ENCODE measurements at regions not wholly inside any gene's neighbourhood (a gene's known extent, or its start where the extent isn't known, plus 50 kb on each side); places are given as distances from the start of the nearest gene placed in this dataset.

DNA sequence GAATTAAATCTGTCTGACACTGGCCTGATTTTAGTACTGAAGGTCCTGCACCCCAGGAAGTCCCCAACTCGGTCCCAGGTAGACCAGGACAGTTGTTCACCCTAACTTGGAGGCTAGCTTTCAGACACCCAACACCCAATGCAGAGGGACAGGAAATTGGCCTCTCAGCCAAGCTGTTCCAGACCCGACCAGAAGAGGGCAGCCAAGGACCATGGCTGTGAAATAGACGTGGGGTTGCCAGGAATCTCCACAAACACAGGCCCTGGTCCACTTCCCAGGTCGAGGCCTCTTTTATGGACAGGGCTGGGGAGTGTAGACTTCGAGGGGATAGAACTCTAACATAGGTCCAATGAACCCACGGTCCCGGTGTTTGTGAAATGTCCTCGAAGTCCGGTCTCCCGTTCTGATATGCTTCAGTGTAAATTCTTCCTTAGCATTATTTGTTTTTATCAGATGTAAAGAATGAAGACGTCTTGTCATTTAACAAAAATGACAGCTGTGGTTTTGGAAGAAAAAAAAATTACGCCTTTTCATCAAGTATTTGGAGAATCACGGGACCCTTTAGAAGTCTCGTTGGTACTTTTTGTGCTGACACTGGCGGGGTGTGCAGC is 260.3 kb upstream of the ADAMTS16 start:
- ChIA-PET POLR2A (no interaction called here), CTCF (interaction anchor here (0.6 to 2.5 kb wide), 8 partner anchors 62 to 542 kb away, joined by 3 to 17 read pairs (median 4); partner anchors contain the start of gene ICE1)
- no peaks in the 10 kb centered on the region for H3K27me3 ChIP-seq (replicated peaks; ENCODE audit: control insufficient read depth, insufficient read depth, low read length)
- H3K36me3 ChIP-seq (ENCODE audit: control insufficient read depth, insufficient read depth, low read length): no peaks in the 10 kb centered on the region; the same call in 1 of the 2 replicates
- no peak overlapping the region for H3K4me3 ChIP-seq (ENCODE audit: low read depth, low read length)
- H3K9me3 ChIP-seq: no peaks in the 10 kb centered on the region
- Mint-ChIP-seq H3K36me3 (ENCODE audit: insufficient read depth, unreplicated experiment) (no peaks in the 10 kb centered on the region), H3K27ac (ENCODE audit: unreplicated experiment) (peak overlapping the region; percentile 38), H3K4me3 (ENCODE audit: unreplicated experiment) (no peak overlapping the region), H3K9me3 (ENCODE audit: unreplicated experiment) (no peaks in the 10 kb centered on the region), H3K27me3 (ENCODE audit: insufficient read depth, unreplicated experiment) (no peaks in the 10 kb centered on the region), H3K4me1 (ENCODE audit: low read depth, unreplicated experiment) (no peaks in the 10 kb centered on the region)
- intact Hi-C loops (cut with micrococcal nuclease; ENCODE audit: unreplicated experiment): loop anchor here (1.0 kb wide), 4 partner anchors 184 to 540 kb away; no protein-coding TSS in a partner anchor
- peak; percentile 77 to 87 for DNase-seq
- no TSS peak for BruUV-seq (replicated peaks)
- TF ChIP-seq, protein P1, sequence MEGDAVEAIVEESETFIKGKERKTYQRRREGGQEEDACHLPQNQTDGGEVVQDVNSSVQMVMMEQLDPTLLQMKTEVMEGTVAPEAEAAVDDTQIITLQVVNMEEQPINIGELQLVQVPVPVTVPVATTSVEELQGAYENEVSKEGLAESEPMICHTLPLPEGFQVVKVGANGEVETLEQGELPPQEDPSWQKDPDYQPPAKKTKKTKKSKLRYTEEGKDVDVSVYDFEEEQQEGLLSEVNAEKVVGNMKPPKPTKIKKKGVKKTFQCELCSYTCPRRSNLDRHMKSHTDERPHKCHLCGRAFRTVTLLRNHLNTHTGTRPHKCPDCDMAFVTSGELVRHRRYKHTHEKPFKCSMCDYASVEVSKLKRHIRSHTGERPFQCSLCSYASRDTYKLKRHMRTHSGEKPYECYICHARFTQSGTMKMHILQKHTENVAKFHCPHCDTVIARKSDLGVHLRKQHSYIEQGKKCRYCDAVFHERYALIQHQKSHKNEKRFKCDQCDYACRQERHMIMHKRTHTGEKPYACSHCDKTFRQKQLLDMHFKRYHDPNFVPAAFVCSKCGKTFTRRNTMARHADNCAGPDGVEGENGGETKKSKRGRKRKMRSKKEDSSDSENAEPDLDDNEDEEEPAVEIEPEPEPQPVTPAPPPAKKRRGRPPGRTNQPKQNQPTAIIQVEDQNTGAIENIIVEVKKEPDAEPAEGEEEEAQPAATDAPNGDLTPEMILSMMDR (IDR thresholded peaks at IDR 0.05; ENCODE audit: insufficient read depth in 1 of 2, low read depth in 1 of 2, low read length in 1 of 2, severe bottlenecking in 1 of 2, unreplicated experiment in 1 of 2): peak; percentile 94 to 96
- no peaks in the 10 kb centered on the region for H3K4me1 ChIP-seq

DNA sequence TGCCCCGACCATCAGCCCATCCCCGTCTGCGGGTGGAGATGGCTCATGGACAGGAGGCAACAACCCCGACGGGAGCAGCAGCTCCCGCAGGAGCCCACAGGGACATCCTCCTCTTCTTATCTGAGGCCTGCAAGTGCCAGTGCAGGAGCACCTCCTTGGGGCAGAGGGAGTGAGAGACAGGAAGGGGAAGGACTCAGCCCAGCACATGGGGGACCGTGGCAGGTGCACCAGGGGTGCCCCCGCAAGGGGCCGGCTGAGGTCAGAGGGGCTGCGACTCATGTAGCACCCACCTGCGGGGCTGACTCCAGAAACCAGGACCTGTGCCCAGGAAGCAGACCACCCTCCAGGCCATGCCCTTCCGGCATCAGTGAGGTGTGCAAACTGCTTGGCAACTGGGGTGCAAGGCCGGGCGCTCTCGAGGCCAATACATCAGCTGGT is 259.8 kb upstream of the ADAMTS16 start:
- intact Hi-C loops (cut with micrococcal nuclease; ENCODE audit: unreplicated experiment): no loop called here
- H3K27ac Mint-ChIP-seq (ENCODE audit: unreplicated experiment): no peak overlapping the region
- no peaks in the 10 kb centered on the region for H3K9me3 Mint-ChIP-seq (ENCODE audit: unreplicated experiment)
- no TSS peak for BruUV-seq (replicated peaks)
- Histone ChIP-seq H3K4me1 (no peaks in the 10 kb centered on the region), H3K9me3 (no peaks in the 10 kb centered on the region), H3K27me3 (replicated peaks; ENCODE audit: control insufficient read depth, insufficient read depth, low read length) (no peaks in the 10 kb centered on the region), H3K4me3 (ENCODE audit: low read depth, low read length) (no peak overlapping the region), H3K36me3 (ENCODE audit: control insufficient read depth, insufficient read depth, low read length) (no peaks in the 10 kb centered on the region; the same call in 1 of the 2 replicates)
- CTCF ChIA-PET: interaction anchor here (0.6 to 2.5 kb wide), 5 partner anchors 62 to 542 kb away, joined by 3 to 17 read pairs (median 5); partner anchors contain the start of gene ICE1
- no peak overlapping the region for H3K4me3 Mint-ChIP-seq (ENCODE audit: unreplicated experiment)
- POLR2A ChIA-PET: no interaction called here
- TF ChIP-seq, protein P1 (IDR thresholded peaks at IDR 0.05; ENCODE audit: insufficient read depth in 1 of 2, low read depth in 1 of 2, low read length in 1 of 2, severe bottlenecking in 1 of 2, unreplicated experiment in 1 of 2): no peak
- H3K27me3 Mint-ChIP-seq (ENCODE audit: insufficient read depth, unreplicated experiment): no peaks in the 10 kb centered on the region
- H3K36me3 Mint-ChIP-seq (ENCODE audit: insufficient read depth, unreplicated experiment): no peaks in the 10 kb centered on the region
- no peaks in the 10 kb centered on the region for H3K4me1 Mint-ChIP-seq (ENCODE audit: low read depth, unreplicated experiment)
- peak in 1 of 2 experiments; percentile 12 for DNase-seq

DNA sequence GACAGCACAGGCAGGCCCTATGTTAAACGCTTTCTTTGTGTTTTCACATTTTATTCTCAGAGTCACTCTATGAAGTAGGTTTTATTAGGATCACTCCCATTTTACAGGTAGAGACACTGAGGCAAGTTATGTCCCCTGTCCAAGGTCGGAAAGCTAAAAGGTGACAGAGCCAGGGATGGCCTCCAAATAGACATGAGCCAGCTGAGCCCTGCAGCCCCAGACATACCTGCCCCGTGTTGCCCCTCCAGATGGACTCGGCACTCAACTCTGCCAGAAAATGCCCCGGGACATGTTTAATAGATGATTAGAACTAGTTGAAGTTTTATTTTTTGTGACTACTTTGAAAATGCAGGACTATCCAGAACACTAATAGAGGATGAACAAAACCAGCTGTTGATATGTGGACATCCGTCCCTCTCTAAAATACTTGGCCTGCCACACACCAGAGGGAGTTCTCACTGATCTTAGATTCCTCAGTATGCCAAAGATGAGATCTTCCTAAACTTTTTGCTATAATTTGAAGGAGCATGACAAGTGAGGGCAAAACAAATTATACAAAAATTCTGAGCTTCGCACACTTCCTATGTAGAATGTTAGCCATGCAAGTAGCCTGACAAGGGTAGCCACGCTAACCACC is 258.6 kb upstream of the ADAMTS16 start:
- H3K27ac Mint-ChIP-seq (ENCODE audit: unreplicated experiment): no peak overlapping the region
- no peaks in the 10 kb centered on the region; the same call in 1 of the 2 replicates for H3K36me3 ChIP-seq (ENCODE audit: control insufficient read depth, insufficient read depth, low read length)
- no peaks in the 10 kb centered on the region for H3K36me3 Mint-ChIP-seq (ENCODE audit: insufficient read depth, unreplicated experiment)
- H3K4me3 Mint-ChIP-seq (ENCODE audit: unreplicated experiment): no peak overlapping the region
- H3K4me3 ChIP-seq (ENCODE audit: low read depth, low read length): no peak overlapping the region
- H3K9me3 Mint-ChIP-seq (ENCODE audit: unreplicated experiment): no peaks in the 10 kb centered on the region
- TF ChIP-seq, protein P1 (IDR thresholded peaks at IDR 0.05; ENCODE audit: insufficient read depth in 1 of 2, low read depth in 1 of 2, low read length in 1 of 2, severe bottlenecking in 1 of 2, unreplicated experiment in 1 of 2): no peak
- intact Hi-C loops (cut with micrococcal nuclease; ENCODE audit: unreplicated experiment): no loop called here
- H3K27me3 Mint-ChIP-seq (ENCODE audit: insufficient read depth, unreplicated experiment): no peaks in the 10 kb centered on the region
- no peaks in the 10 kb centered on the region for H3K9me3 ChIP-seq
- BruUV-seq (replicated peaks): no TSS peak
- H3K4me1 ChIP-seq: no peaks in the 10 kb centered on the region
- H3K4me1 Mint-ChIP-seq (ENCODE audit: low read depth, unreplicated experiment): no peaks in the 10 kb centered on the region
- H3K27me3 ChIP-seq (replicated peaks; ENCODE audit: control insufficient read depth, insufficient read depth, low read length): no peaks in the 10 kb centered on the region
- CTCF ChIA-PET: no interaction called here
- no peak for DNase-seq
- POLR2A ChIA-PET: no interaction called here

Data from Caco-2 (cell line).